OCI-LY3 (cell line): ENCODE measurements at regions not wholly inside any gene's neighbourhood (a gene's known extent, or its start where the extent isn't known, plus 50 kb on each side); places are given as distances from the start of the nearest gene placed in this dataset.

Source experiments
- CTCF ChIP-seq: fragments of 200-600, 300-600 bp; sonication (generic); IDR thresholded peaks from 2 replicates; pipeline ENCODE4 v1.5.1; 2014; ENCODE audit warnings: antibody characterized with exemption, low read length, low read depth
- EZH2phosphoT487 ChIP-seq: fragments of 200-600 bp; shearing (Covaris generic); IDR thresholded peaks from 2 replicates; pipeline ENCODE4 v1.6.1; 2018; ENCODE audit warnings: antibody characterized with exemption, mixed run types, low read depth

DNA sequence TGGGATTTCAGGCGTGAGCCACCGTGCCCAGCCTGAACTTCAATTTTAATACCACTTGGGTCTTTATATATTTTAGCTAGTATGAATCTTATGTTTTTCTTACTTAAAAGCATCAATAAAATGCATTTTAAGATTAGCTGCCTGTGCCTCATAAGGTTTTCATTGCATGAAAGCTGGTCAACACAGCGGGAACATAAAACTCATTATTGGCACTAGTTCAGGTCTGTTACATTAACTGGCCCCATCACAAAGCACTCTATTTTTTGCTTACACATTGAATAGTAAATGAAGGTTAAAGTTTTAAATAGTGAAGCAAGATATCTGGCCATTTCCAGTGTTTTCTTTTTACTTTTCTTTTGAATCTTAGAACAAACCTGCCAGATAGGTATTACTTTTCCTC lies 145.6 kb upstream of the LYSMD4 start:
- TF ChIP-seq CTCF: no peak
- no peak for TF ChIP-seq EZH2phosphoT487
